ENCODE measurements at regions not wholly inside any gene's neighbourhood (a gene's known extent, or its start where the extent isn't known, plus 50 kb on each side); places are given as distances from the start of the nearest gene placed in this dataset.

DNA sequence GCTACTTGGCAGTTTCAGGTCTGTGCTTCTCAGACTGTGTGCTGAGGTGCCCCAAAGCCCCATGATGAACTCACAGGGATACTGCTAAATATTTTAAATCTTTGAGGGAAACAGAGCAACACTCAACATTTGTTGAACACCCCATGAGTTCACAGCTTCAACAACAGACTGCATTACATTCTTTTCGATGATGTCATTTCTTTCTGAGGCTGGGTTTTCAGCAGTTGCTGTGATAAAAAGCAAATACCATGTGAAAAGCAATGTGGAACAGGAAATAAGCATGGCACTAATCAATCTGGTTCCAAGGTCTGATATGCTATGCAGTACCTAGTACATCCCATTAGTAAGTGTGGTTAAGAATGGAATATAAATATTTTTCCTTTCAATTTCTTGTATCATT is 82.7 kb downstream of the RPL27A start:
- no peak for DNase-seq
- TF ChIP-seq POLR2A (IDR thresholded peaks at IDR 0.05), result no peak
- TF ChIP-seq, protein P1, sequence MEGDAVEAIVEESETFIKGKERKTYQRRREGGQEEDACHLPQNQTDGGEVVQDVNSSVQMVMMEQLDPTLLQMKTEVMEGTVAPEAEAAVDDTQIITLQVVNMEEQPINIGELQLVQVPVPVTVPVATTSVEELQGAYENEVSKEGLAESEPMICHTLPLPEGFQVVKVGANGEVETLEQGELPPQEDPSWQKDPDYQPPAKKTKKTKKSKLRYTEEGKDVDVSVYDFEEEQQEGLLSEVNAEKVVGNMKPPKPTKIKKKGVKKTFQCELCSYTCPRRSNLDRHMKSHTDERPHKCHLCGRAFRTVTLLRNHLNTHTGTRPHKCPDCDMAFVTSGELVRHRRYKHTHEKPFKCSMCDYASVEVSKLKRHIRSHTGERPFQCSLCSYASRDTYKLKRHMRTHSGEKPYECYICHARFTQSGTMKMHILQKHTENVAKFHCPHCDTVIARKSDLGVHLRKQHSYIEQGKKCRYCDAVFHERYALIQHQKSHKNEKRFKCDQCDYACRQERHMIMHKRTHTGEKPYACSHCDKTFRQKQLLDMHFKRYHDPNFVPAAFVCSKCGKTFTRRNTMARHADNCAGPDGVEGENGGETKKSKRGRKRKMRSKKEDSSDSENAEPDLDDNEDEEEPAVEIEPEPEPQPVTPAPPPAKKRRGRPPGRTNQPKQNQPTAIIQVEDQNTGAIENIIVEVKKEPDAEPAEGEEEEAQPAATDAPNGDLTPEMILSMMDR (IDR thresholded peaks at IDR 0.05), result no peak
- intact Hi-C loops (cut with DNase I), result no loop called here
- Histone ChIP-seq H3K36me3 (no peaks in the 10 kb centered on the region), H3K27ac (no peak overlapping the region), H3K4me1 (peaks cover 16 to 37% of the 10 kb centered on the region in 2 donors), H3K9me3 (no peaks in the 10 kb centered on the region), H3K27me3 (no peaks in the 10 kb centered on the region), H3K4me3 (replicated peaks in 1 of 3) (no peak overlapping the region)
- WGBS, 2 donors, result 85 to 92% methylated on average over 1 of the region's 1 CpG

DNA sequence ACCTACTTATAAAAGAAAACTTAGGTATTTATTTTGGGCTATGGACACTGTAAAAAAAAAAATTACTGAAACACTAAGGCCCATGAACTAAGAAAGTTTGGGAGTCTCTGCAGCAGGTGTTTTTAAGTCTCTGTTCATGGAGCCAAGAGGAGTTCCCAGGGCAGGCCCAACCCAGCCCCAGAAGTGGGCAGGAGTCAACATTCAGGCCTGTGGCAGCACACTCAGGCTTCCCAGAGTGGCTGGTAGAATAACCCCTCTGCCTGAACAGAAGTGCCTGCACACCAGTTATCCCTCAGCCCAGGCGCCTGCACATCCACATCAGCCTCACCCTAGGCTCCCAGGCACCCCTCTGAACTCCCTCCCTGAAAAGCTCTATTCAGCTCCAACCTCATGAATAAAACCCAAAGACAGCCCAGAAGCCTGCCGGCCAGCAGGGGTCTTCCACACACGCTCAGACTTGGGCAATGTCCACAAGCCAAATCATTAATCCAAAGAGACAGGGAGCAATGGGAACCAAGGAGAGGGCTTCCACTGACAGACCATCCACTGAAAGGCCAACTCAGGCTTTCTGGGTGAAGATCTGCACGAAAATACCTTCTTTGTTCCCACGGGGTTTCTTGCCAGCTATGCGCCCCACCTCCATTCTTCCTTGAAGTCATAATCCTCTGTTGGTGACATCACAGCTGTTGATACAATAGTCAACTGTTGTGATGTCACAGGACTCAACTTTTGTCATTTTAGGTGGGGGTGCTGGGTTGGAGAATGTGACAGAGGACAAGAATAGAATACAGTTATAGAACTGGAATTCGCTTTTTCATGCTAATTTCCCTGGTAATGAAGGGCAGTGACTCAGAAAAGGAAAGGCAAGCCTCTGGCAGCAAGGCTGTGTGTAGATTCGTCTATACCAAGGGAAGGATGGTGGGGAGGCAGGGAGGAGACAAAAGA is 83.7 kb downstream of the RPL27A start:
- no peaks in the 10 kb centered on the region for H3K9me3 ChIP-seq
- intact Hi-C loops (cut with DNase I), result no loop called here
- WGBS, 2 donors, result 82 to 90% methylated on average over 8 of the region's 8 CpGs
- no peak overlapping the region for H3K27ac ChIP-seq
- TF ChIP-seq, protein P1 (IDR thresholded peaks at IDR 0.05), result no peak
- TF ChIP-seq POLR2A (IDR thresholded peaks at IDR 0.05), result no peak
- H3K4me3 ChIP-seq (replicated peaks in 1 of 3), result no peak overlapping the region
- peak in 1 of 2 donors; percentile 13 for DNase-seq
- no peaks in the 10 kb centered on the region for H3K27me3 ChIP-seq
- no peaks in the 10 kb centered on the region for H3K36me3 ChIP-seq
- H3K4me1 ChIP-seq, result peaks cover 7 to 27% of the 10 kb centered on the region in 2 donors

DNA sequence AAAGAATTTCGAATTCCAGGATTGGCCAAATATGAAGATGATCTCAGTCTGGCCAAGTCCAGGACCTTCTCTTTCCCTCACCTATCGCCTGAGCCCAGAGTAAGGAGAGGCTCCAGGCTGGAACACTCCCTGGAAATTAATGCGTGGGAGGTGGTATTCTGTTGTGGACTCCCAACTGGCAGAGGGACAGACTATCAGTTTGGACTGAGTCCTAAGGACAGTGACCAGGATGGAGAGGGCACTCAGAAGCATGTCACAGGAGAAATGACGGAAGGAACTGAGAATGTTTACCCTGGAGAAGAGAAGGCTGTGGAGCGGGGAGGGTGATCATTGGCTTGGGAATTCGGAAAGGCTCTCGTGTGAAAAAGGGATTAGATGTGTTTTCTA is 84.4 kb downstream of the RPL27A start:
- H3K4me1 ChIP-seq, result peaks cover 7 to 25% of the 10 kb centered on the region in 2 donors
- no peak overlapping the region for H3K27ac ChIP-seq
- 71 to 83% methylated on average over 7 of the region's 7 CpGs for WGBS, 2 donors
- H3K36me3 ChIP-seq, result no peaks in the 10 kb centered on the region
- TF ChIP-seq POLR2A (IDR thresholded peaks at IDR 0.05), result no peak
- no peaks in the 10 kb centered on the region for H3K27me3 ChIP-seq
- intact Hi-C loops (cut with DNase I), result no loop called here
- H3K4me3 ChIP-seq (replicated peaks in 1 of 3), result no peak overlapping the region
- H3K9me3 ChIP-seq, result no peaks in the 10 kb centered on the region
- no peak for DNase-seq

DNA sequence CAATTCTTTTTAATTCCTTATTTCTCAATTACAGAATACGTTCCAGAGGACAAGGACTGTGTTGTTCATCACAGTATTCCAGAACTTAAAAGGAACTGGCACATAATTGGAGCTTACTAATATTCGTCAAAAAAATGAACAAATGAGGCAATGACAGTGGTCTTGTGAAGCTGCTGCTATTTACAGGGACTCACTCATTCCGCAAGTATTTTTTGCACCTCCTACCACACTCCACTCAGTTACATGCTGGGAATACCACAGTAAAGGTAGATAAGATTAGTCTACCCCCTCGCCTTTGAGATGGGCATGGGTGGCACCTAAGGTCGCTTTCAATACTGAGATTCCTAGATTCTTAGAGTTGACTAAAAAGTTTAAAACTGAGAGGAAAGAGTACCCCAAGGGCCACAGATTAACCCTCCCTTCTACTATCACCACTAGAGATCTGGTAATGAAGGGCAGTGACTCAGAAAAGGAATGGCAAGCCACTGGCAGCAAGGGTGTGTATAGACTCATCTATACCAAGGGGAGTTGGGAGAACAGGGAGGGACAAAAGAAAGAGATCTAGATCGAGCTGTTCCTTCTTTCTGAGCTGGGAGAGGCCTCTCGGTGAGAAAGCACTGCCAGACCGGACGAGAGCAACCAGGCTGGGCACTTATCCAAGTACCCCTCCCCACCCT is 85.0 kb downstream of the RPL27A start:
- Histone ChIP-seq H3K4me3 (replicated peaks in 1 of 3) (no peak overlapping the region), H3K27me3 (no peaks in the 10 kb centered on the region), H3K4me1 (peaks cover 7 to 21% of the 10 kb centered on the region in 2 donors), H3K36me3 (no peaks in the 10 kb centered on the region), H3K9me3 (no peaks in the 10 kb centered on the region), H3K27ac (peak overlapping the region in 1 of 3 donors; percentile 2)
- intact Hi-C loops (cut with DNase I), result no loop called here
- DNase-seq, result no peak
- 82 to 83% methylated on average over 9 of the region's 9 CpGs for WGBS, 2 donors
- no peak for TF ChIP-seq POLR2A (IDR thresholded peaks at IDR 0.05)
- TF ChIP-seq, protein P1 (IDR thresholded peaks at IDR 0.05), result no peak

DNA sequence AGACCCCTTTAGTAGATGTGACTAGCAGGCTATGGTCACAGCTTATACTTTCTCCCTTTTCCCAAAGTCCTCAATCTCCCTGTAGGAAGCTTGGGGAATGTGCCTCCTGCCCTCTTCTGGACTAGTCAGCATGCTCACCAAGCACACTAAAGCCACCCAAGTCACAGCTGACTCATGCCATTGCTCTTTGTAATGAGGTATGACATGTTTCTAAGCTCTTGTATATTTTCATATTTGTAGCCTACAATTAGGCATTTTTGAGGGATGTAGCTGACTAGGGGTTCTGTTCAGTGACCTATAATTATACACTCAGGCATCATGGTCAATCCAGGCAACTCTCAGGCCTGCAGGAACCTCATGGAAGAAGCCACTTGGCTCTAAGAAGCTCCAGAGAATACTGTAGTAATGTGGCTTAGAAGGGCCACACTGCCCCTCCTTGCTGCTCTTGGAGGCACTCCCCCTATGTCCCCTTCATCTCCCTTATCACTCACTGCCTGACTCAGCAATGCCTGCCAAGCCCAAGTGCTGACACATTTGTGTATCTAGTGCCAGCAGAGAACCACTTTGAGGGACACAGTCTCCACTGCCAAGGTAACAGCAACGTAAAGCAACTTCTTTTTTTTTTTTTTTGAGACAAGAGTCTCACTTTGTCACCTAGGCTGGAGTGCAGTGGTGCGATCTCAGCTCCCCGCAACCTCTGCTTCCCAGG is 86.2 kb downstream of the RPL27A start:
- no peaks in the 10 kb centered on the region for H3K9me3 ChIP-seq
- intact Hi-C loops (cut with DNase I), result no loop called here
- 45 to 73% methylated on average over 3 of the region's 3 CpGs for WGBS, 2 donors
- H3K27me3 ChIP-seq, result no peaks in the 10 kb centered on the region
- H3K4me1 ChIP-seq, result peaks cover 13 to 32% of the 10 kb centered on the region in 2 donors
- no peak overlapping the region for H3K4me3 ChIP-seq (replicated peaks in 1 of 3)
- TF ChIP-seq, protein P1 (IDR thresholded peaks at IDR 0.05), result peak in 2 of 6 experiments; percentile 19 to 27
- no peak for TF ChIP-seq POLR2A (IDR thresholded peaks at IDR 0.05)
- peak overlapping the region in 1 of 3 donors; percentile 25 for H3K27ac ChIP-seq
- peak; percentile 64 to 72 for DNase-seq
- H3K36me3 ChIP-seq, result no peaks in the 10 kb centered on the region
